Fibroblast of lung (primary cell): ENCODE measurements at regions not wholly inside any gene's neighbourhood (a gene's known extent, or its start where the extent isn't known, plus 50 kb on each side); places are given as distances from the start of the nearest gene placed in this dataset.
"Not testable (repeated sequence)": the region's sequence is repeated elsewhere in the genome, so short reads cannot be mapped to it uniquely, and the experiment has no call there.

Experiments
- DNase-seq, 2 donors: peaks; one replicate each; pipeline versions ENCODE4 v3.0.0 to v3.0.0-alpha.2; 2010; ENCODE audit warnings: low read depth in 2 of 2
- H2AFZ ChIP-seq: 2 replicates; pipeline ENCODE4 v1.5.1; 2012; ENCODE audit warnings: low read length, control low read depth, inconsistent platforms
- H3K27ac ChIP-seq: 2 replicates; pipeline ENCODE4 v1.5.1; 2011; ENCODE audit warnings: low read length, control low read depth; ENCODE audit not compliant: insufficient read depth
- H3K27me3 ChIP-seq: 2 replicates; pipeline ENCODE4 v1.5.1; 2011; ENCODE audit warnings: mild to moderate bottlenecking, low read length; ENCODE audit not compliant: control insufficient read depth, insufficient read depth
- H3K36me3 ChIP-seq: 2 replicates; pipeline ENCODE4 v1.5.1; 2011; ENCODE audit warnings: low read length; ENCODE audit not compliant: control insufficient read depth, insufficient read depth
- H3K4me1 ChIP-seq: 2 replicates; pipeline ENCODE4 v1.5.1; 2011; ENCODE audit warnings: low read length; ENCODE audit not compliant: control insufficient read depth, insufficient read depth; ENCODE audit errors: extremely low read depth
- H3K4me2 ChIP-seq: 2 replicates; pipeline ENCODE4 v1.5.1; 2011; ENCODE audit warnings: low read length, control low read depth; ENCODE audit not compliant: insufficient read depth; ENCODE audit errors: extremely low read depth
- H3K4me3 ChIP-seq, 4 experiments: fragments of 200-600 bp in 1 of 4; sonication (generic) in 1 of 4; replicated peaks in 1 of 4; 2 replicates each; pipeline ENCODE4 v1.5.1; 2011 to 2016; ENCODE audit warnings: low read length in 4 of 4, low read depth in 3 of 4, mild to moderate bottlenecking in 3 of 4, control low read depth in 2 of 4, inconsistent platforms in 1 of 4, mixed read lengths in 1 of 4; ENCODE audit not compliant: insufficient read depth in 1 of 4; ENCODE audit errors: control extremely low read depth in 1 of 4
- H3K79me2 ChIP-seq: 2 replicates; pipeline ENCODE4 v1.5.1; 2012; ENCODE audit warnings: mild to moderate bottlenecking, low read length, inconsistent platforms; ENCODE audit not compliant: control insufficient read depth, insufficient read depth
- H3K9ac ChIP-seq: 2 replicates; pipeline ENCODE4 v1.5.1; 2011; ENCODE audit warnings: mild to moderate bottlenecking, low read length, control low read depth; ENCODE audit not compliant: insufficient read depth
- H3K9me3 ChIP-seq: 2 replicates; pipeline ENCODE4 v1.5.1; 2012; ENCODE audit warnings: low read depth, low read length; ENCODE audit not compliant: control insufficient read depth, insufficient read depth
- H4K20me1 ChIP-seq: 2 replicates; pipeline ENCODE4 v1.5.1; 2011; ENCODE audit warnings: low read length; ENCODE audit not compliant: control insufficient read depth, insufficient read depth; ENCODE audit errors: extremely low read depth
- CTCF ChIP-seq, 2 donors: IDR thresholded peaks in 1 of 2; conservative IDR thresholded peaks in 1 of 2; 1 replicate in 1 of 2; 2 replicates in 1 of 2; pipeline ENCODE4 v1.5.1; 2011 to 2012; ENCODE audit warnings: low read length in 2 of 2, control low read depth in 1 of 2, inconsistent platforms in 1 of 2, low read depth in 1 of 2, mild to moderate bottlenecking in 1 of 2
- EZH2 ChIP-seq: IDR thresholded peaks from 2 replicates; pipeline ENCODE4 v1.5.1; 2012; ENCODE audit warnings: low read length, control low read depth, mild to moderate bottlenecking; ENCODE audit errors: missing control alignments

- no peak for DNase-seq
- H3K9me3 ChIP-seq: no peaks in the 10 kb centered on the region
- no peak overlapping the region for H3K4me2 ChIP-seq
- no peak overlapping the region for H3K27ac ChIP-seq
- H3K36me3 ChIP-seq: no peaks in the 10 kb centered on the region
- no peak overlapping the region for H2AFZ ChIP-seq
- TF ChIP-seq CTCF (conservative IDR thresholded peaks at IDR 0.05 in 1 of 2, IDR thresholded peaks at IDR 0.05 in 1 of 2; ENCODE audit: low read depth in 1 of 2, low read length in 2 of 2): no peak
- TF ChIP-seq EZH2: no peak
- no peaks in the 10 kb centered on the region for H3K4me1 ChIP-seq
- H3K4me3 ChIP-seq: no peak overlapping the region
- no peak overlapping the region for H3K9ac ChIP-seq
- H3K27me3 ChIP-seq: no peaks in the 10 kb centered on the region
- no peaks in the 10 kb centered on the region for H4K20me1 ChIP-seq
- H3K79me2 ChIP-seq: no peaks in the 10 kb centered on the region
Measured at GRCh38 chr1:189315035-189315901, 1162.4 kb downstream of the BRINP3 start.

GRCh38 chr1:189323091-189323490, 1154.6 kb downstream of the BRINP3 start:
- H3K36me3 ChIP-seq: no peaks in the 10 kb centered on the region
- TF ChIP-seq EZH2: no peak
- TF ChIP-seq CTCF (conservative IDR thresholded peaks at IDR 0.05 in 1 of 2, IDR thresholded peaks at IDR 0.05 in 1 of 2; ENCODE audit: low read depth in 1 of 2, low read length in 2 of 2): no peak
- H4K20me1 ChIP-seq: no peaks in the 10 kb centered on the region
- H3K4me1 ChIP-seq: no peaks in the 10 kb centered on the region
- no peaks in the 10 kb centered on the region for H3K79me2 ChIP-seq
- no peak overlapping the region for H3K4me2 ChIP-seq
- DNase-seq: peak; percentile 28 to 57
- H2AFZ ChIP-seq: no peak overlapping the region
- H3K9me3 ChIP-seq: no peaks in the 10 kb centered on the region
- no peak overlapping the region for H3K9ac ChIP-seq
- no peaks in the 10 kb centered on the region for H3K27me3 ChIP-seq
- no peak overlapping the region for H3K4me3 ChIP-seq
- no peak overlapping the region for H3K27ac ChIP-seq

- not testable (repeated sequence) for H3K4me2 ChIP-seq, H2AFZ ChIP-seq, H3K27me3 ChIP-seq, H3K9me3 ChIP-seq, H3K27ac ChIP-seq, H4K20me1 ChIP-seq, H3K79me2 ChIP-seq, H3K9ac ChIP-seq, H3K4me3 ChIP-seq, DNase-seq, H3K36me3 ChIP-seq, H3K4me1 ChIP-seq
Measured at GRCh38 chr1:189331071-189331470, 1146.6 kb downstream of the BRINP3 start.
